HT1080 (cell line): ENCODE measurements at regions not wholly inside any gene's neighbourhood (a gene's known extent, or its start where the extent isn't known, plus 50 kb on each side); places are given as distances from the start of the nearest gene placed in this dataset.

Experiments used
- DNase-seq: peaks from one replicate; pipeline ENCODE4 v3.0.0-alpha.2; 2015; ENCODE audit warnings: low read depth

- no peak for DNase-seq
Observed at GRCh38 chr6:121998631-121999030, 400.8 kb upstream of the HSF2 start.

GRCh38 chr6:121999456-122000065 lies 399.9 kb upstream of the HSF2 start:
- no peak for DNase-seq

GRCh38 chr6:122005661-122006060 lies 393.8 kb upstream of the HSF2 start:
- no peak for DNase-seq

GRCh38 chr6:122007339-122007738 lies 392.1 kb upstream of the HSF2 start:
- no peak for DNase-seq

- DNase-seq: no peak
Observed at GRCh38 chr6:122008101-122008999, 391.1 kb upstream of the HSF2 start.

- DNase-seq: no peak
Observed at GRCh38 chr6:122009000-122009350, 390.5 kb upstream of the HSF2 start.

GRCh38 chr6:122012578-122012977 lies 386.9 kb upstream of the HSF2 start:
- no peak for DNase-seq

GRCh38 chr6:122014961-122015360 lies 384.5 kb upstream of the HSF2 start:
- peak; percentile 29 for DNase-seq

- DNase-seq: no peak
Observed at GRCh38 chr6:122020588-122021264, 378.7 kb upstream of the HSF2 start.

GRCh38 chr6:122025104-122025503 lies 374.3 kb upstream of the HSF2 start:
- no peak for DNase-seq

- DNase-seq: no peak
Observed at GRCh38 chr6:122026582-122027369, 372.7 kb upstream of the HSF2 start.

- no peak for DNase-seq
Observed at GRCh38 chr6:122028933-122029522, 370.4 kb upstream of the HSF2 start.

- peak; percentile 31 for DNase-seq
Observed at GRCh38 chr6:122033564-122034181, 365.8 kb upstream of the HSF2 start.

- DNase-seq: no peak
Observed at GRCh38 chr6:122035173-122035572, 364.3 kb upstream of the HSF2 start.

GRCh38 chr6:122040261-122040660 lies 359.2 kb upstream of the HSF2 start:
- DNase-seq: no peak

GRCh38 chr6:122042380-122042779 lies 357.1 kb upstream of the HSF2 start:
- no peak for DNase-seq

- no peak for DNase-seq
Observed at GRCh38 chr6:122042960-122043735, 356.3 kb upstream of the HSF2 start.

- DNase-seq: no peak
Observed at GRCh38 chr6:122048570-122048969, 350.9 kb upstream of the HSF2 start.

GRCh38 chr6:122049341-122049740 lies 350.1 kb upstream of the HSF2 start:
- no peak for DNase-seq

- DNase-seq: no peak
Observed at GRCh38 chr6:122050242-122050755, 349.2 kb upstream of the HSF2 start.
